ENCODE measurements at regions not wholly inside any gene's neighbourhood (a gene's known extent, or its start where the extent isn't known, plus 50 kb on each side); places are given as distances from the start of the nearest gene placed in this dataset.
"Not testable (repeated sequence)": the region's sequence is repeated elsewhere in the genome, so short reads cannot be mapped to it uniquely, and the experiment has no call there.

- not testable (repeated sequence) for DNase-seq (ENCODE audit: low read depth in 2 of 2)
These were observed 715.9 kb downstream of the IPMK start for GRCh38 chr10:57551774-57552173.

GRCh38 chr10:57535306-57535705 is 732.4 kb downstream of the IPMK start:
- DNase-seq (ENCODE audit: low read depth in 2 of 2): no peak

GRCh38 chr10:57513637-57514036 is 754.1 kb downstream of the IPMK start:
- no peak for DNase-seq (ENCODE audit: low read depth in 2 of 2)

GRCh38 chr10:57507788-57508187 is 759.9 kb downstream of the IPMK start:
- DNase-seq (ENCODE audit: low read depth in 2 of 2): no peak

- no peak for DNase-seq (ENCODE audit: low read depth in 2 of 2)
These were observed 761.1 kb downstream of the IPMK start for GRCh38 chr10:57506414-57507094.

GRCh38 chr10:57494486-57494885 is 773.2 kb downstream of the IPMK start:
- no peak for DNase-seq (ENCODE audit: low read depth in 2 of 2)

GRCh38 chr10:57482259-57482658 is 785.4 kb downstream of the IPMK start:
- DNase-seq (ENCODE audit: low read depth in 2 of 2): no peak

GRCh38 chr10:57472823-57473619 is 794.7 kb downstream of the IPMK start:
- DNase-seq (ENCODE audit: low read depth in 2 of 2): no peak

- no peak for DNase-seq (ENCODE audit: low read depth in 2 of 2)
These were observed 798.7 kb downstream of the IPMK start for GRCh38 chr10:57468894-57469432.

GRCh38 chr10:57465155-57465554 is 802.5 kb downstream of the IPMK start:
- no peak for DNase-seq (ENCODE audit: low read depth in 2 of 2)

- DNase-seq (ENCODE audit: low read depth in 2 of 2): no peak
These were observed 807.2 kb downstream of the IPMK start for GRCh38 chr10:57460540-57460939.

- DNase-seq (ENCODE audit: low read depth in 2 of 2): no peak
These were observed 809.7 kb downstream of the IPMK start for GRCh38 chr10:57457972-57458512.

GRCh38 chr10:57430376-57430775 is 837.3 kb downstream of the IPMK start:
- no peak for DNase-seq (ENCODE audit: low read depth in 2 of 2)

GRCh38 chr10:57420881-57421280 is 846.8 kb downstream of the IPMK start:
- no peak for DNase-seq (ENCODE audit: low read depth in 2 of 2)

- DNase-seq (ENCODE audit: low read depth in 2 of 2): no peak
These were observed 849.2 kb downstream of the IPMK start for GRCh38 chr10:57418476-57418875.

GRCh38 chr10:57395923-57396322 is 871.8 kb downstream of the IPMK start:
- no peak for DNase-seq (ENCODE audit: low read depth in 2 of 2)

GRCh38 chr10:57367412-57367811 is 900.3 kb downstream of the IPMK start:
- no peak for DNase-seq (ENCODE audit: low read depth in 2 of 2)

- DNase-seq (ENCODE audit: low read depth in 2 of 2): no peak
These were observed 904.9 kb downstream of the IPMK start for GRCh38 chr10:57362811-57363210.

GRCh38 chr10:57353403-57354003 is 914.2 kb downstream of the IPMK start:
- DNase-seq (ENCODE audit: low read depth in 2 of 2): no peak

GRCh38 chr10:57351076-57351475 is 916.6 kb downstream of the IPMK start:
- no peak for DNase-seq (ENCODE audit: low read depth in 2 of 2)

- no peak for DNase-seq (ENCODE audit: low read depth in 2 of 2)
These were observed 926.4 kb downstream of the IPMK start for GRCh38 chr10:57341294-57341693.

GRCh38 chr10:57338823-57339558 is 928.7 kb downstream of the IPMK start:
- DNase-seq (ENCODE audit: low read depth in 2 of 2): peak; percentile 2 to 3
